ENCODE measurements at regions not wholly inside any gene's neighbourhood (a gene's known extent, or its start where the extent isn't known, plus 50 kb on each side); places are given as distances from the start of the nearest gene placed in this dataset.

- TF ChIP-seq, protein P1, sequence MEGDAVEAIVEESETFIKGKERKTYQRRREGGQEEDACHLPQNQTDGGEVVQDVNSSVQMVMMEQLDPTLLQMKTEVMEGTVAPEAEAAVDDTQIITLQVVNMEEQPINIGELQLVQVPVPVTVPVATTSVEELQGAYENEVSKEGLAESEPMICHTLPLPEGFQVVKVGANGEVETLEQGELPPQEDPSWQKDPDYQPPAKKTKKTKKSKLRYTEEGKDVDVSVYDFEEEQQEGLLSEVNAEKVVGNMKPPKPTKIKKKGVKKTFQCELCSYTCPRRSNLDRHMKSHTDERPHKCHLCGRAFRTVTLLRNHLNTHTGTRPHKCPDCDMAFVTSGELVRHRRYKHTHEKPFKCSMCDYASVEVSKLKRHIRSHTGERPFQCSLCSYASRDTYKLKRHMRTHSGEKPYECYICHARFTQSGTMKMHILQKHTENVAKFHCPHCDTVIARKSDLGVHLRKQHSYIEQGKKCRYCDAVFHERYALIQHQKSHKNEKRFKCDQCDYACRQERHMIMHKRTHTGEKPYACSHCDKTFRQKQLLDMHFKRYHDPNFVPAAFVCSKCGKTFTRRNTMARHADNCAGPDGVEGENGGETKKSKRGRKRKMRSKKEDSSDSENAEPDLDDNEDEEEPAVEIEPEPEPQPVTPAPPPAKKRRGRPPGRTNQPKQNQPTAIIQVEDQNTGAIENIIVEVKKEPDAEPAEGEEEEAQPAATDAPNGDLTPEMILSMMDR (IDR thresholded peaks at IDR 0.05) = no peak
- TF ChIP-seq RAD21 (IDR thresholded peaks at IDR 0.05; ENCODE audit: low read length) (no peak), REST (IDR thresholded peaks at IDR 0.05; ENCODE audit: low read depth, low read length) (no peak), TEAD4 (IDR thresholded peaks at IDR 0.05; ENCODE audit: borderline replicate concordance, insufficient read depth) (no peak), POLR2AphosphoS5 (IDR thresholded peaks at IDR 0.05; ENCODE audit: low read depth, low read length) (no peak)
- TF ChIP-seq, protein P2, sequence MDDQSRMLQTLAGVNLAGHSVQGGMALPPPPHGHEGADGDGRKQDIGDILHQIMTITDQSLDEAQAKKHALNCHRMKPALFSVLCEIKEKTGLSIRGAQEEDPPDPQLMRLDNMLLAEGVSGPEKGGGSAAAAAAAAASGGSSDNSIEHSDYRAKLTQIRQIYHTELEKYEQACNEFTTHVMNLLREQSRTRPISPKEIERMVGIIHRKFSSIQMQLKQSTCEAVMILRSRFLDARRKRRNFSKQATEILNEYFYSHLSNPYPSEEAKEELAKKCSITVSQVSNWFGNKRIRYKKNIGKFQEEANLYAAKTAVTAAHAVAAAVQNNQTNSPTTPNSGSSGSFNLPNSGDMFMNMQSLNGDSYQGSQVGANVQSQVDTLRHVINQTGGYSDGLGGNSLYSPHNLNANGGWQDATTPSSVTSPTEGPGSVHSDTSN (IDR thresholded peaks at IDR 0.05) = no peak
Observed at GRCh38 chr3:164890061-164890460, 188.2 kb downstream of the SI start.

Data from SK-N-SH (cell line).